Thoracic aorta (tissue), 2 donors: ENCODE measurements at regions not wholly inside any gene's neighbourhood (a gene's known extent, or its start where the extent isn't known, plus 50 kb on each side); places are given as distances from the start of the nearest gene placed in this dataset.

Experiments used
- ATAC-seq: fragments of 150-250 bp; one replicate; pipeline ENCODE4 v1.8.0; 2017; ENCODE audit warnings: low read depth; ENCODE audit not compliant: insufficient number of reproducible peaks, low FRiP score
- DNase-seq: peaks from one replicate; pipeline ENCODE4 v3.0.0-alpha.2; 2020; ENCODE audit warnings: low spot score
- H3K27ac ChIP-seq, 2 donors: fragments of 200-600 bp; sonication (generic); 1 replicate in 1 of 2; 2 replicates in 1 of 2; pipeline ENCODE4 v1.5.1; 2016; ENCODE audit warnings: mild to moderate bottlenecking in 2 of 2, moderate library complexity in 2 of 2
- H3K27me3 ChIP-seq: fragments of 200-600 bp; sonication (generic); replicated peaks from 2 replicates; pipeline ENCODE4 v1.6.0; 2016; ENCODE audit warnings: mild to moderate bottlenecking; ENCODE audit not compliant: insufficient read depth
- H3K36me3 ChIP-seq: fragments of 200-600 bp; sonication (generic); one replicate; pipeline ENCODE4 v1.5.1; 2016
- H3K4me1 ChIP-seq, 2 donors: fragments of 200-600 bp; sonication (generic); 1 replicate in 1 of 2; 2 replicates in 1 of 2; pipeline versions ENCODE4 v1.5.1 to v1.6.0; 2016; ENCODE audit warnings: low read depth in 2 of 2, mild to moderate bottlenecking in 1 of 2; ENCODE audit not compliant: control insufficient read depth in 1 of 2
- H3K4me3 ChIP-seq: fragments of 200-600 bp; sonication (generic); 2 replicates; pipeline ENCODE4 v1.5.1; 2016; ENCODE audit warnings: mild to moderate bottlenecking
- H3K9me3 ChIP-seq: fragments of 200-600 bp; sonication (generic); 2 replicates; pipeline ENCODE4 v1.5.1; 2016
- CTCF ChIP-seq: fragments of 200-600 bp; sonication (generic); IDR thresholded peaks from one replicate; pipeline ENCODE4 v1.5.1; 2019; ENCODE audit warnings: antibody characterized with exemption

GRCh38 chr10:25692761-25693160 lies 241.3 kb upstream of the MYO3A start:
- Histone ChIP-seq H3K4me1 (no peaks in the 10 kb centered on the region), H3K4me3 (no peak overlapping the region), H3K27ac (no peak overlapping the region), H3K9me3 (no peaks in the 10 kb centered on the region), H3K27me3 (no peaks in the 10 kb centered on the region), H3K36me3 (no peaks in the 10 kb centered on the region)
- no peak for TF ChIP-seq CTCF
- no peak for ATAC-seq
- DNase-seq: no peak

DNA sequence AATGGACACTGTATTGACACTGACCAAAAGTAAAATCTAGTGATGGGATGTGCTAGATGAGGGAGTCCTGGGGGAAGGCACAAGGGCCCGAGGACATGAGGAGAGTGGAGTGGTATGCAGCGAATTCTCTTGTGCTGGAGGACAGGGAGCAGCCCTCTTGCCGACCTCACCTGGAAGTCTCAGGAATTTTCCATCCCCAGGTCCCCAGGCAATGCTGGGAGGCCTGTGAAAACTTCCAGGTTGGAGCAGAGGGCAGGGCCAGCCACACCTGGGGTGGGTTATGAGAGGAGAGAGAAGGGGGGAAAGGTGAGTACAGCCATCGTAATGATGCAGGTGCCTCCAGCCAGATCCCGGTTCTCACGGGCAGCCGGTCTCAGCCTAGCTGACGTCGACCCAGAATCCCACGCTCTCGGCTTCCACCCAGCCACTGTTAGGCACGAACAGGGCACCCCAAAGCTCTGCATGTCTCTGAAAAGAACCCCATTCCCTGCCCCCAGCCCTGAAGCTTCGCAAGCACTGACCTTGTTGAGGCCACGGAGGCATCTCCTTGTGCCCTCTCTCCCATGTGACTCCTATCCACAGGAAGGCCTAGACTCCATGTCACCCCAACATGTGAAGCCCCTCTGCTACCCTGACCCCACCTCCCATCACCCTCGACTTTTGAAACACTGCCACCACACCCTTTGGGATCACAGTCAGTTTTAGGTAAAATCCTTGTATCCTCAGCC lies 239.7 kb upstream of the MYO3A start:
- H3K27ac ChIP-seq: no peak overlapping the region
- H3K4me1 ChIP-seq: no peaks in the 10 kb centered on the region
- DNase-seq (no peak), ATAC-seq (no peak)
- H3K27me3 ChIP-seq: no peaks in the 10 kb centered on the region
- H3K9me3 ChIP-seq: no peaks in the 10 kb centered on the region
- TF ChIP-seq CTCF: no peak
- no peaks in the 10 kb centered on the region for H3K36me3 ChIP-seq
- H3K4me3 ChIP-seq: no peak overlapping the region

- Histone ChIP-seq H3K4me3 (no peak overlapping the region), H3K36me3 (no peaks in the 10 kb centered on the region), H3K27me3 (no peaks in the 10 kb centered on the region), H3K4me1 (no peaks in the 10 kb centered on the region), H3K9me3 (no peaks in the 10 kb centered on the region), H3K27ac (no peak overlapping the region)
- DNase-seq (no peak), ATAC-seq (no peak)
- no peak for TF ChIP-seq CTCF
Measured at GRCh38 chr10:25694971-25695370, 239.1 kb upstream of the MYO3A start.

DNA sequence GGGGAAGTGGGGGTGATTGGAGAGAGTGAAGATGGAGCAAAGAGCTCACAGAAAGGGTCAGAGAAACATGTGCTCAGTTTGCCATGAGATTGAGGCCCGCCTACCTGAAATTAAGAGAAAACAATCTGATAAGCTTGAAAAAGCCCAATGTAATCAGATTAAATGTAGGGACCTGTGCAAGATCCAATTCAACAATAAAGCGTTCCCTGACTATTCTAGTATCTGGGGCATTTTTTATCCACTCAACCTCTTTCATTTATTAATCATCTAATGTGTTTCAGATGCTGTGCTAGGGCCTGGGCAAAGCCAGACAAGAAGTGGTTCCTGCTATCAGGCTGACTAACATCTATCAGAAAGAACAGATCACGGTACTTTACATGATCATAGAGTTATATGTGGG lies 238.4 kb upstream of the MYO3A start:
- H3K4me1 ChIP-seq: no peaks in the 10 kb centered on the region
- H3K4me3 ChIP-seq: no peak overlapping the region
- H3K27me3 ChIP-seq: no peaks in the 10 kb centered on the region
- no peaks in the 10 kb centered on the region for H3K36me3 ChIP-seq
- H3K27ac ChIP-seq: no peak overlapping the region
- ATAC-seq (no peak), DNase-seq (no peak)
- TF ChIP-seq CTCF: no peak
- no peaks in the 10 kb centered on the region for H3K9me3 ChIP-seq

GRCh38 chr10:25696013-25696708 lies 237.9 kb upstream of the MYO3A start:
- Histone ChIP-seq H3K27ac (no peak overlapping the region), H3K9me3 (no peaks in the 10 kb centered on the region), H3K27me3 (no peaks in the 10 kb centered on the region), H3K4me3 (no peak overlapping the region), H3K36me3 (no peaks in the 10 kb centered on the region), H3K4me1 (no peaks in the 10 kb centered on the region)
- DNase-seq (no peak), ATAC-seq (no peak)
- TF ChIP-seq CTCF: no peak
